PFSK-1 (cell line): ENCODE measurements at regions not wholly inside any gene's neighbourhood (a gene's known extent, or its start where the extent isn't known, plus 50 kb on each side); places are given as distances from the start of the nearest gene placed in this dataset.

Source experiments
- FOXP2 ChIP-seq: optimal IDR thresholded peaks from 2 replicates; pipeline ENCODE3; 2011; ENCODE audit warnings: borderline replicate concordance, control low read depth, inconsistent platforms; ENCODE audit not compliant: insufficient read depth; ENCODE audit errors: extremely low read length, extremely low read depth
- POLR2AphosphoS5 ChIP-seq: IDR thresholded peaks from 2 replicates; pipeline ENCODE4 v1.6.1; 2012; ENCODE audit warnings: low read depth, mild to moderate bottlenecking, control low read depth, low read length, moderate library complexity
- REST ChIP-seq, 2 experiments: IDR thresholded peaks; 2 replicates each; pipeline versions ENCODE4 v1.6.1 to v1.8.0; 2011 to 2012; ENCODE audit warnings: low read depth in 2 of 2, low read length in 2 of 2, control low read depth in 1 of 2, inconsistent platforms in 1 of 2, mild to moderate bottlenecking in 1 of 2, moderate library complexity in 1 of 2; ENCODE audit not compliant: insufficient read depth in 1 of 2
- SIN3A ChIP-seq: IDR thresholded peaks from 2 replicates; pipeline ENCODE4 v1.6.1; 2012; ENCODE audit warnings: mild to moderate bottlenecking, low read length, moderate library complexity, borderline replicate concordance; ENCODE audit not compliant: insufficient read depth
- TAF1 ChIP-seq: IDR thresholded peaks from 2 replicates; pipeline ENCODE4 v1.6.1; 2012; ENCODE audit warnings: low read length, control low read depth, borderline replicate concordance; ENCODE audit not compliant: insufficient read depth

GRCh38 chr15:62795700-62796695 lies 246.5 kb upstream of the TPM1 start:
- TF ChIP-seq POLR2AphosphoS5 (no peak), SIN3A (no peak), TAF1 (no peak), REST (IDR thresholded peaks at IDR 0.05; ENCODE audit: insufficient read depth in 1 of 2, low read depth in 2 of 2, low read length in 2 of 2) (no peak), FOXP2 (no peak)
